Spleen (tissue), 7 donors: ENCODE measurements at regions not wholly inside any gene's neighbourhood (a gene's known extent, or its start where the extent isn't known, plus 50 kb on each side); places are given as distances from the start of the nearest gene placed in this dataset.

Source experiments
- CTCF ChIP-seq, 11 experiments: fragments of 200-600 bp in 7 of 11; fragments of 450-650 bp in 4 of 11; sonication (generic) in 4 of 11; IDR thresholded peaks in 8 of 11; conservative IDR thresholded peaks in 3 of 11; 1 replicate in 7 of 11; 2 replicates in 4 of 11; pipeline versions ENCODE4 v1.4.0 to v1.8.0; 2016 to 2021; ENCODE audit warnings: antibody characterized with exemption in 11 of 11, inconsistent platforms in 4 of 11, mild to moderate bottlenecking in 1 of 11
- POLR2A ChIP-seq, 3 donors: fragments of 450-650 bp; IDR thresholded peaks; one replicate each; pipeline ENCODE4 v1.5.1; 2017; ENCODE audit warnings: antibody characterized with exemption in 3 of 3, mild to moderate bottlenecking in 1 of 3
- donor health status: DM: no; HTN: no; CAD: no; lungs with moderate emphysema.
- donor health status: DM: no; HTN: no; CAD: no.
- donor health status: DM: no; HTN: no; CAD: no.

GRCh38 chr16:62794724-62795123 is 758.5 kb upstream of the CDH8 start:
- TF ChIP-seq CTCF (IDR thresholded peaks at IDR 0.05 in 8 of 11, conservative IDR thresholded peaks at IDR 0.05 in 3 of 11) (no peak), POLR2A (IDR thresholded peaks at IDR 0.05) (no peak)
